Stimulated activated CD8-positive, alpha-beta memory T cell treated with anti-CD3 and anti-CD28 coated beads, Interleukin-7, amount 100 ng/mL, for 48 hours (primary cell): ENCODE measurements at regions not wholly inside any gene's neighbourhood (a gene's known extent, or its start where the extent isn't known, plus 50 kb on each side); places are given as distances from the start of the nearest gene placed in this dataset.
"Not testable (repeated sequence)": the region's sequence is repeated elsewhere in the genome, so short reads cannot be mapped to it uniquely, and the experiment has no call there.

Experiments
- DNase-seq, 2 donors: peaks; one replicate each; pipeline ENCODE4 v3.0.0-alpha.2; 2020; ENCODE audit warnings: low read depth in 1 of 2; ENCODE audit errors: extremely low read depth in 1 of 2

- no peak for DNase-seq
Measured at GRCh38 chr15:38002883-38003477, 68.5 kb downstream of the TMCO5A start.

DNA sequence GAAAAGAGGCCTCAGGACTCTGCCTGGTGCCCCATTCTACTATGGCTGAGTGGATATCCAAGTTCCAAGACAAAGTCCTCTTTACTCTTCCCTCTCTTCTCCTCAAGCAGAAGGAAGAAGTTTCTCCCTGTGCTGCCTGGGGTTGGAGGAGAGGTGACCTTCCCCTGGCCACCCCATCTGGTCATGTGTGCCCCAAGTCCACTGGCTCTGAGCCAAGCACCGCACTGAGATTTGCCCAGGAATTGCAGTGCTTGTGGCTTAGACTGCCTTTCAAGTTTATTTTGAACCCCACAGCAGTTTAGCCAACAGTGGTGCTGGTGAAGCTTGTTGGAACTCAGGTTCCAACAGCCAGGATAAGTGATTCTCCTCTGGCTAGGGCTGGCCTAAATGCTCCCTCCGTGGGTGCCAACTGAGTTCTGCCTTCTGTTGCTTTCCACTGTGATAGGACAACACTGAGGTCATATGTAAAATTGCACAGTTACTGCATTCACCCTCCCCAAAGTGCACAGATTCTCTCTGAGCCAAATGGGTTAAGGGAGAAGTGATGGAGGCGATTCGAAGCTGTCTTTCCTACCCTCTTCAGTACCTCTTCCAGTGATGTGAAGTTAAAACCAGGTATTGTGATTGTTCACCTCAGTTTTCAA, 69.9 kb downstream of the TMCO5A start:
- no peak for DNase-seq

DNA sequence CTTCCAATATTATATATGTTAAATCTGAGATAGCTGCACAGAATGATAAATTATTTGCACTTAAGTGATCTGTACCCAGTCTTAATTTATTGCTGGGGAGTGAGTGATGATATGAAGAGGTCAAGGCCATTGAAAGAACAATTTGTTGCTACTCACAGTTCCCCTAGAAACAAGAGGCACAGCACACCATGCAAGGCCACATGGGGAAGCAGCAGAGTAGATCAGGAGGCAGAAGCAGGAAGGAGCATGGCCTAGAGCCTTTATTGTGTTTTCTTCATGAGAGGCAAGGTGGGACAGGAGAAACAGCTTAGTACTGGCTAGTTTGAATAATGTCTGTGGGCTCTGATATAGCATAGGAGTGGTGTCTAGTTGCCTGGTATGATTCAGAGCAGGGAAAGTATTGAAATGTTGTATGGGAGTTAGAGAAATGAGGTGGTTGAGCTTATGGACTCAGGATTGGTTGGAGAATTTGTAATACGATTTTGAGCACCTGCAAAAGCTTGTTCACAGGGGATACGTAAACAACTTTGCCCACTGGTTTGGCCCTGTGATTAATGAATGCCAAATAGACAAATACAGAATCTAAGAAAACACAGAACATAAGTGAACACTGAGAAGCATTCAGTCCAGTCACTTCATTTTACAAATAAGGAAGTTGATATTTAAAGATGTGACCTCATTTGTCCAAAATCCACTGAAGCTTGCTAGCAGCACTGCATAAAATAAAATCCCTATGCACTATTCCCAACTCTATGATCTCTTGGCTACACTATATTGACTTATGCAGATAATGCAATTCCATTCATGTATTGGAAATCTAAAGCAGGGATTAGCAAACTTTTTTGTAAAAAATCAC, 71.7 kb downstream of the TMCO5A start:
- DNase-seq = no peak

DNA sequence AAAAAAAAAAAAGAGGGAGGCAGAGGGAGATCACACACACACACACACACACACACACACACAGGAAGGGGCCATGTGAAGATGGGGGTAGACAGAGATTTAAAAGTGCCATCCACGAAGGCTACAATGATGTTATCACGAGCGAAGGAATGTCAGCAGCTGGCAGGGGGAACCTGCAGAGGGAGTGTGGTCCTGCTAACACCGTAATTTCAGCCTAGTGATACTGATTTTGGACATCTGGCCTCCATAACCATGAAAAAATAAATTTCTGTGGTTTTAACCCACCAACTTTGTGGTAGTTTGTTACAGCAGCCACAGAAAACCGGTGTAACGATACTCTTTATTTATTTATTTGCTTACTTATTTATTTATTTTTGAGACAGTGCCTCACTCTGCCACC, 76.0 kb downstream of the TMCO5A start:
- DNase-seq = no peak

DNA sequence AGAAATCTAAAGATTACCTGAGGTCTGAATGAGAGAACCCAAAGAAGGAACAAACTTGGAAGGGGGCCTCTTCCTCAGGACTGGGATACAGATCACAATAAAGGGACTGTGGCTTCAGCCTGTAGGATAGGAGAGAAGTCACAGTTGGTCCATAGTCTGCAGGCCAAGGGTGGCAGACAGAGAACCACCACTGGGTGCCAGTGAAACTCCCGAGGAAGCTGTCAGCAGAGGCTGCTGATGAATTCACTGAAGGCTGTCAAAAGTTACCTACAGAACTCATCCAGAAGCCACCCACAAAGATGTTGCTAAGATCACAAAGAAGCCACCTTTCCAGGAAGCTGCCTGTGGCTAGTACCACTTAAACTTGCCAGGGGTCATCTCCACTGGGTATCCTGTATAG, 78.5 kb downstream of the TMCO5A start:
- DNase-seq = no peak

GRCh38 chr15:38017721-38018120, 83.3 kb downstream of the TMCO5A start:
- no peak for DNase-seq

DNA sequence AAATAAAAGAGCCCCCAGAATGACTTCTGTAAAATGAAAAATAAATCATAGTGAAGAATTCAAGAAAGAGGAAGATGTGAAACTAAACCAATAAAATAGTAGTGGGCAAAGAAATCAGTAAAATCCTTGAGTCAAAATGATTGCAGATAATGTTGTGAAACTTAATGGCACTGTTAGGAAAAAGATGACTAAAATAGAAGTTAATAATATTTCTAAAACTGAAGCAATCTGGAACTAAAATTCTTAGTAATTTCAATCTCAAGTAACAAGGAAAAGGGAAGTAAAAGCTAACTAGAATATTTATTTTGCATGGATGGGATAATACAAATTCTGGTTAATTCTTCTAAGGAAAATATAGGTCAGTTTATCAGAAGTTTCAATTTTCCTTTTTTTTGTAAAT, 84.6 kb downstream of the TMCO5A start:
- no peak for DNase-seq

DNA sequence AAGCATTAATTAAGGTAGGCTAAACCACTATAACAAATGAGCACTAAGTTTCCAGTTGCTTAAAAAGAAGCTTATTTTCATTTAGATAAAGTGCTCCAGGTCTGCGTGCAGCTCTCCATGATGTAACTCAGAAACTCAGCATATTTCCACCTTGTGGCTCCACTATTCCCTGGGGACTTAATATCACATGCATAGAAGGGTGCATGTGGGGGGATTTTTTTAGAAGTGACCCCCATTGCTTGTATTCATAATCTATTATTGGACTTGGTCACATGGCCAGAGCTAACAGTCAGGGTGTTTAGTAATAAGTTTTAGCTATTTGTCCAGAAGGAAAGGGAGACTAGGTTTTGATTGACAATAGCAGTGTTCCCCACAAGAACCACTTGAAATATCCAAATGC, 86.8 kb downstream of the TMCO5A start:
- DNase-seq = no peak

DNA sequence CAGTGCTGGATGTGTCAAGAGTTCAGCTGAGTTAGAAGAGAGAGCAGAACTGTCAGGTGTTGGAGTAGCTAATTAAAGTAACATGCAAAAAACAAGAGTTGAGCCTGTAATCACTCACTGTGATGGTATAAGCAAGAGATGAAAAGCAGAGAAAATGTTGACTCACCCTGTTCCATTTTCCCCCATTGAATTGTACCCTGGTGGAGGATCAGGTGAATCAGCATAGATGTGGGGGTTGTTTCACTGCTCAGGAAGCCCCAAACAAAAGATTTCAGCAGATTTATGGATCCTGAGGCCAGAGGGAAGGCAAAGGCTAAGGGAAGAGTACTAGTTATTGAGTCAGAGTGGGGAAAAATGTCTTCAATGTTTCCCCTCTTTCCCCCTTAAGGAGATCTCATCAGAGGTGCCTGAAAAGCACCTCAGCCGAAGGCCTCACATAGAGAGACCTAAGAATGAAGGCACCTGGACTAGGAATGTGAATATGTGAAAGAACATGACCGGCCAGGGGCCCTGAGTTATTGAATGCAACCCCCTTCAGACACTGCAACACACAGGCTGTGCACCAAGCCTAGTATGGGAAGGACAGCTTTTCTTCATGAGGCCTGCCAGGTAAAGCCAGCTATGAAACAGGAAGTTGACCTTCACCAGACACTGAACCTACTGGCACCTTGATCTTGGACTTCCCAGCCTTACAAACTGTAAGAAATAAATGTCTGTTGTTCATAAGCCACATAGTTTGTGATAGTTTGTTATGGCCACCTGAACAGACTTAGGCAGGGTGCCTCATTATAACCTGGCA, 90.1 kb downstream of the TMCO5A start:
- no peak for DNase-seq

GRCh38 chr15:38025656-38026055, 91.2 kb downstream of the TMCO5A start:
- DNase-seq = not testable (repeated sequence)

GRCh38 chr15:38028869-38029268, 94.4 kb downstream of the TMCO5A start:
- DNase-seq = no peak

DNA sequence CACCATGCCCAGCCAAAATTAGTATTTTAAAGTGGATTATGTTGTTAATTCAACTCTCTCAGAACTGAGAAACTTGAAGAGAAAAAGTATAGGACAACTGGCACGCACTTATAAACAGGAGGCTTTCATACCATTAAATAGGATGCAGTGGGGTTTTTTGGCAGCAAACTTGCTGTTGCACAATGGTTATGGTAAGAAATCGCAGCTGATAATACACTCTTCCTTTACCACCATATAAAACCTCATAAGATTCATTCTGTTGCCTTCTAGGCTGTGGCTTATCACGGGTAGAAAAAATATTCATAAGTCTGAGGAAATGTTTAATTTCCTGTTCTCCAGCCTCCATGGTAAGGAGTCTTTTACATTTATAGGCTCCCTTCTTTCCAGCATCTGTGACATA, 95.3 kb downstream of the TMCO5A start:
- DNase-seq = no peak

DNA sequence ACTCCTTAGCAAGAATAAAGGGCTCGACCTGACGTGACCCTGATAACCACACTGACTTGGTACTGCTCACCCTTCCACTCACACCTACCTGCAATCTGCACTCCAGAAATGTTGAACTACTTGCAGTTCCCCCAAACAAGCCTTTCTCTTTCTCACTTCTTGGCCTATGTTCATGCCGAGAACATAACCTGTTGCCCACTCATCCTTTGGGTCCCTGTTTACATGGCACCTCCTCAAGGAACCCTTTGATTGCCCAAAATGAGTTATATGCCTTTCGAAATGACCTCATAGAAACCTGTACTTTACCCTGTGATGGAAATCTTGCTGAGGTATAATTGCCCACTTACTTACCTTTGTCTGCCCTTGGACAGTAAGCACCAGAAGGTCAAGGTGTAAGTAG, 96.2 kb downstream of the TMCO5A start:
- no peak for DNase-seq

DNA sequence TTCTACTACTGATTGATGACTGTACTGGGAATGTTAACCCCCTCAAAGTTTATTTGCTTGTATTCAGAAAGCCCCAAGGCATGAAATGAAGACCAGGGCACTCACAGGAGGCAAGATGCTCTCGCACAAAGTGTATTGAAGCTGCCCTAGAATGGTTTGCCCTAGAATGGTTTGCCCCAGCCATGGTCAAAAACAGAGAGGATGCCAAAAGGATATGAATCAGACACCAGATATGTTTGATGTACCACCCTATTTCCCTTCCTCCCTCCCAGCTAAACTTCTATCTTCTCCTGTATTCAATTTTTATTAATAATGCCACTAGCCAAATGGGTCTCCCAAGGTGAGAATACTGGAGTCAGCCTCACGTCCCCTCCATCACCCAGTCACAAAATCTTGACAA, 101.3 kb downstream of the TMCO5A start:
- no peak for DNase-seq

GRCh38 chr15:38036790-38037338, 102.4 kb downstream of the TMCO5A start:
- DNase-seq = no peak

- DNase-seq = no peak
Measured at GRCh38 chr15:38038659-38039442, 104.4 kb downstream of the TMCO5A start.

GRCh38 chr15:38040615-38041014, 106.2 kb downstream of the TMCO5A start:
- DNase-seq = no peak

DNA sequence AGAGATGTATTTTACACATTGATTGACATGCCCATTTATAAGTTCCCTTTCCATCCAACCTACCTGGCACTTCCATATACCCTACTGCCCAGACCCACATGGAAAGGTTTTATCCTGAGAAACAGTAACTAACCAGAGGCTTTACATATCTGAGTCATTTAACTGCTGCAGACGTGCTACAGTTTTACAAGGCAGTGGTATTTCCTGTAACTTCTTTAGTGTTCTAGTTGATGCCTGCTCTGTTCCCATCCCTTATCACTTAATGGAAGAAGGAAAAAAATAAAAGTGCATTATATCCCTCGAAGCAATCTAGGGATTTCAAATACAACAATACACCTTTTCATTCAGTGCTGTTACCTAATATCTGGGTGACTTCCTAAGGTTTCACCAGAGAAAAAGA, 107.1 kb downstream of the TMCO5A start:
- no peak for DNase-seq

- no peak for DNase-seq
Measured at GRCh38 chr15:38042211-38042610, 107.8 kb downstream of the TMCO5A start.
